MCF 10A (cell line): ENCODE measurements at regions not wholly inside any gene's neighbourhood (a gene's known extent, or its start where the extent isn't known, plus 50 kb on each side); places are given as distances from the start of the nearest gene placed in this dataset.

ENCODE experiments used
- BruUV-seq: library from RNA; stranded (reverse); fragments of 400-500 nt; replicated peaks from 2 replicates; lab custom pipeline; 2021; lab: Mats Ljungman, UMichigan
- CTCF ChIA-PET: fragments of 300-600 bp; sonication (Branson Sonifier 250); formaldehyde crosslinking; extraction: SDS; loops from one replicate; lab custom pipeline; 2021; ENCODE audit warnings: antibody characterized with exemption, inconsistent platforms; lab: Yijun Ruan, JAX
- POLR2A ChIA-PET: fragments of 300-600, 350-650 bp; sonication (Branson Sonifier 250); formaldehyde crosslinking; extraction: SDS; loops from one replicate; lab custom pipeline; 2020; ENCODE audit warnings: antibody characterized with exemption, inconsistent platforms; lab: Yijun Ruan, JAX
- DNase-seq: peaks from one replicate; pipeline ENCODE4 v3.0.0-alpha.2; 2018; ENCODE audit not compliant: unreplicated experiment
- H3K27ac Mint-ChIP-seq: one replicate; pipeline ENCODE4 v1.8.0; 2022; ENCODE audit warnings: mild to moderate bottlenecking, low read depth, mixed read lengths; ENCODE audit not compliant: unreplicated experiment
- H3K27me3 Mint-ChIP-seq: one replicate; pipeline ENCODE4 v1.8.0; 2022; ENCODE audit warnings: mixed read lengths; ENCODE audit not compliant: insufficient read depth, unreplicated experiment
- H3K36me3 Mint-ChIP-seq: one replicate; pipeline ENCODE4 v1.8.0; 2022; ENCODE audit warnings: mild to moderate bottlenecking, moderate library complexity, mixed read lengths; ENCODE audit not compliant: insufficient read depth, unreplicated experiment
- H3K4me1 Mint-ChIP-seq: one replicate; pipeline ENCODE4 v1.8.0; 2022; ENCODE audit warnings: mixed read lengths; ENCODE audit not compliant: insufficient read depth, unreplicated experiment
- H3K4me3 Mint-ChIP-seq: one replicate; pipeline ENCODE4 v1.8.0; 2022; ENCODE audit warnings: mild to moderate bottlenecking, moderate library complexity, mixed read lengths; ENCODE audit not compliant: unreplicated experiment
- H3K9me3 Mint-ChIP-seq: one replicate; pipeline ENCODE4 v1.8.0; 2022; ENCODE audit warnings: mixed read lengths; ENCODE audit not compliant: unreplicated experiment
- intact Hi-C: fragments of 100-400 bp; cut with micrococcal nuclease; formaldehyde crosslinking; loops from 2 replicates; pipeline ENCODE4 v1.14.1; 2022
- TF ChIP-seq, protein P1 (sequence below): fragments of 200-600 bp; IDR thresholded peaks from one replicate; pipeline ENCODE4 v1.8.0; 2022; ENCODE audit warnings: antibody characterized with exemption, mild to moderate bottlenecking; ENCODE audit not compliant: unreplicated experiment

DNA sequence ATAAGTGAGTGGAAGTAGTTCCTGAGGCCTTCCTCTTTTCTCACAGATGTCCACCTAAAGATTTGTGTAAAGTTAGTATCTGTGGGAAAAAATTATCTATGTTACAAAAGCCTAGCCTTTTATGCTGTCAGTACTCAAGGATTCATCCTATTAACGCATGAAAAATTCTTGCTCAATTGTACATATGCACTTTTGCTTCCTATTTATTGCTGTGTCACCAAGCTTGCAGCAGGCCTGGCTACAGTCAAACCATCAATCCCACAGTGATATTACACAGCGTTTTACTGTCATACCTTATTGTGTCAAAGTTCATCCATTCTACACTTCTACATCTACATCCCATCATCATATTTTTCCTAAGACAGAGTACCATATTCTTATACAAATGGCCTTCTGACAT is 151.1 kb upstream of the PLN start:
- Mint-ChIP-seq H3K9me3 (no peaks in the 10 kb centered on the region), H3K4me1 (no peaks in the 10 kb centered on the region), H3K27ac (no peak overlapping the region), H3K4me3 (no peak overlapping the region), H3K27me3 (no peaks in the 10 kb centered on the region), H3K36me3 (no peaks in the 10 kb centered on the region)
- BruUV-seq, result no TSS peak
- ChIA-PET CTCF (no interaction called here), POLR2A (interaction anchor here (0.5 kb wide), 1 partner anchor 15 kb away, joined by 3 read pairs; no protein-coding TSS in a partner anchor)
- TF ChIP-seq, protein P1, sequence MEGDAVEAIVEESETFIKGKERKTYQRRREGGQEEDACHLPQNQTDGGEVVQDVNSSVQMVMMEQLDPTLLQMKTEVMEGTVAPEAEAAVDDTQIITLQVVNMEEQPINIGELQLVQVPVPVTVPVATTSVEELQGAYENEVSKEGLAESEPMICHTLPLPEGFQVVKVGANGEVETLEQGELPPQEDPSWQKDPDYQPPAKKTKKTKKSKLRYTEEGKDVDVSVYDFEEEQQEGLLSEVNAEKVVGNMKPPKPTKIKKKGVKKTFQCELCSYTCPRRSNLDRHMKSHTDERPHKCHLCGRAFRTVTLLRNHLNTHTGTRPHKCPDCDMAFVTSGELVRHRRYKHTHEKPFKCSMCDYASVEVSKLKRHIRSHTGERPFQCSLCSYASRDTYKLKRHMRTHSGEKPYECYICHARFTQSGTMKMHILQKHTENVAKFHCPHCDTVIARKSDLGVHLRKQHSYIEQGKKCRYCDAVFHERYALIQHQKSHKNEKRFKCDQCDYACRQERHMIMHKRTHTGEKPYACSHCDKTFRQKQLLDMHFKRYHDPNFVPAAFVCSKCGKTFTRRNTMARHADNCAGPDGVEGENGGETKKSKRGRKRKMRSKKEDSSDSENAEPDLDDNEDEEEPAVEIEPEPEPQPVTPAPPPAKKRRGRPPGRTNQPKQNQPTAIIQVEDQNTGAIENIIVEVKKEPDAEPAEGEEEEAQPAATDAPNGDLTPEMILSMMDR, result no peak
- intact Hi-C loops, result no loop called here
- DNase-seq, result no peak

DNA sequence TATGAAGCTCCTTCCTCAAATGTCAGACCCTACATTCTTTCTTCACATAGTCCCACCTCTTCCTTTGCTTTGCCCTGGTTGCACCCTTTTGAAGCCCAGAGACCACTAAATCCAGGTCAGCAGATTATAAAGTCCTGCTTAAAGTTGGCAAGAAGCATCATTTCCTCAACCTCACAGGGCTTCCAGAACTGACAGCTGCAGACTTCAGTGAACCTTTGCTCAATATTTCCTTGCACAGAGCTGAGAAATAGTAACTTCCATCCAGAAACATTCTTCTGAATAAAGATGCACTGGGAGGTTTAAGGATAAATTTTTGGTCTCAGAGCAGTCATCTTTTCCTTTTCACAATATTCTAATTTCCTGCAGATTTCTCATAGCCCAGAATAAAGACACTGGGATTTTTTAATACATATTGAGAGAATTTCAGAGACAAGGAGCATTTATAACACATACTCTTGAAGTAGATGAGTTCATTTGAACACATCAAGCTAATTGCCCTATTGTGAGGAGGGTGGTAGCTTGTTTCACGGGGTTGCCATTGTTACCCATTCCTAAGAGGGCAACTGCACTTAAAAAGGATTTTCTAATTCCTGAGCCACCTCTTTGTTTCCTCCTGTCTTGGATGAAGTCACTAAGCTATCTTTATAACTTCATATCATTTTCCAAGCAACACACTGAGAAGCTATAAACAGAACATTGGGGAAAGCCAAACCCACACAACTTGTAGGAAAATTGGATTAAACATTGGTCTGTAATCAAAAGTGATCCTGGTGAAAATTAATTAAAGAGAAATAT is 150.2 kb upstream of the PLN start:
- no peak for DNase-seq
- intact Hi-C loops, result no loop called here
- no TSS peak for BruUV-seq
- Mint-ChIP-seq H3K36me3 (no peaks in the 10 kb centered on the region), H3K27ac (no peak overlapping the region), H3K4me1 (no peaks in the 10 kb centered on the region), H3K4me3 (no peak overlapping the region), H3K9me3 (no peaks in the 10 kb centered on the region), H3K27me3 (no peaks in the 10 kb centered on the region)
- ChIA-PET POLR2A (no interaction called here), CTCF (interaction anchor here (0.5 kb wide), 1 partner anchor 219 kb away, joined by 4 read pairs; no protein-coding TSS in a partner anchor)
- TF ChIP-seq, protein P1, result no peak

DNA sequence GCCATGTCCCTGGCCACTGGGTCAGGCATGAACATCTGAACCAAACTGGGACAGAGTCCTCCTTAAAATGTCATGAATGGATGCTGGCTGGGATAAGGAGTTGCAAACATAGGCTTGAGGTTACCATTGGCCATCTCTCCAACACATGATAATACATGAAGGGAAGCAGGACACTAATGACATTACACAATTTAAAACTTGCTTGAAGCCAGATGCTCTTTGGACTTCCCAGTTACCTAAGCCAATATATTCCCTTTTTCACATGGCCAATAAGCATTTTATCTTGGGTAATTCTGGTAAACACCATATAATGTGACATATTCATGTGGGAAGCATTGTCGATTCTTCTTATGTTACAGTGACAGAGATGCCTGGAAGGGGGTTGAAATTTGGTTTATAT is 148.0 kb upstream of the PLN start:
- Mint-ChIP-seq H3K4me1 (no peaks in the 10 kb centered on the region), H3K36me3 (no peaks in the 10 kb centered on the region), H3K9me3 (no peaks in the 10 kb centered on the region), H3K27me3 (no peaks in the 10 kb centered on the region), H3K27ac (no peak overlapping the region), H3K4me3 (no peak overlapping the region)
- CTCF ChIA-PET, result no interaction called here
- POLR2A ChIA-PET, result no interaction called here
- no peak for DNase-seq
- TF ChIP-seq, protein P1, result no peak
- intact Hi-C loops, result no loop called here
- BruUV-seq, result no TSS peak

DNA sequence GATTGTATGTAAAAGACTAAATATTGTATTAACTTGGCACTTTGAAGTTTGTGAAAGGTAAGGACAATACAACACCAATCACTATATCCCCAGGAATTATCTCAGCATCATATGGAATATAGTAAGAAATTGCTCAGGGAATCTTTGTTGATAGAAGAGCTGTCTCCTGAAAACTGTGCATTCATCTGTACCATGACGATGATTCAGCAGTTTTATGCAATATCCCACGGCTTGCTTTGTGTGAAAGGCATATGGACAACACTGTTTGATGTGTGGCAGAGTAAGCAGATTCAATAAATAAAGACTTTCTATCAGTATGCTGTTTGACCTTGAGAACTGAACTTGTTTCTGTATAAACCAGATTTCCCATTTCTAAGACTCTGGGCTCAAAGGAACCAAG is 147.5 kb upstream of the PLN start:
- Mint-ChIP-seq H3K9me3 (no peaks in the 10 kb centered on the region), H3K4me3 (no peak overlapping the region), H3K36me3 (no peaks in the 10 kb centered on the region), H3K27ac (no peak overlapping the region), H3K27me3 (no peaks in the 10 kb centered on the region), H3K4me1 (no peaks in the 10 kb centered on the region)
- BruUV-seq, result no TSS peak
- peak; percentile 33 for DNase-seq
- ChIA-PET CTCF (interaction anchor here (1.5 kb wide), 1 partner anchor 11 kb away, joined by 5 read pairs; no protein-coding TSS in a partner anchor), POLR2A (no interaction called here)
- intact Hi-C loops, result no loop called here
- TF ChIP-seq, protein P1, result no peak
